ENCODE measurements at regions not wholly inside any gene's neighbourhood (a gene's known extent, or its start where the extent isn't known, plus 50 kb on each side); places are given as distances from the start of the nearest gene placed in this dataset.
A peak's percentile ranks its signal among the peaks of the same experiment; 100 is the strongest.
"Not testable (repeated sequence)": the region's sequence is repeated elsewhere in the genome, so short reads cannot be mapped to it uniquely, and the experiment has no call there.

DNA sequence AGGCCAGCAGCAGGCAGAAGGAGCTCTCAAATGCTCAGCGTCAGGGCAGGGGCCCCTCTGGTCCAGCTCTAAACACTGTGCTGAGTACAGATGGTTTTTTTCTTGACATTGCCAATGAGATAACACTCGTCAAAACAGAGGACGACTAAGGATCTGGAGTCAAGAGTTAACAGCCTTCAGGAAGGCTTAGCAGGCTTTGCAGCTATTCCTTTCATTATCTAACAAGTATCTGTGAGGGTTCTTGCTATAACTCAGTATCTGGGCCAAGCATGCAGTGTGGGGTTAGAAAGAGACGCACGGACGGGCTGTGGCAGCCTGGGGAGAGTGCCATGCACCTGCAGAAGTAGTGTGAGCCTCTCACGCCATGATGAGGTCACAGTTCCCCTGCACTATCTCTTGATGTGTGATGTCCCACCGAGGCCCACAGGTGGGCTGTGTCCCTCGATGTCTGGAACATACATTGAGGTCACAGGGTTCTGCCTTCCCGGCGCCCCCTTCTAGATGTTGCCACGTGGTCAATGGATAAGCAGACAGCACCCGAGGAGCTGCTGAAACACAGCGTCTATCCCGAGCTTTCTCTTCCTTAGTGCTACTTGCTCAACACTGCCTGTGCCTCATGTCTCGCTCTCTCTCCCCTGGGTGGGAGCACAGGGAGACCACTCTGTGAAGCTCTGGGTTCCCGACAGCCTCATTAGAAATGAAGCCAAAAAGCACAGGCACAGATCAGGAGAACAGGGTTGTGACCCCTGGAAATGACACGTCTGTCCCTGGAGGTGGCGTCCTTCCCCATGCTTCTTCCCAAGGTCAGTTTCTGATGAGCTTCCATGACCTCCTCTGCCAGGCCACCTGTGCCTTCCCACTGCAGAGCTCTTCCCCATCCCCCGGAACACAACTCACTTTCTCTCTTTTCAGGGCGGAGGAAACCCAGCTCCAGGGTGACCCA is 85.5 kb upstream of the RPS6KA2 start:
- H3K4me3 ChIP-seq, result no peak overlapping the region
- peaks cover 16% of the 10 kb centered on the region for H3K9me3 ChIP-seq
- H3K4me1 ChIP-seq, result peaks cover 10% of the 10 kb centered on the region
- H3K36me3 ChIP-seq, result no peaks in the 10 kb centered on the region
- no peak overlapping the region for H3K9ac ChIP-seq
- TF ChIP-seq Cebpa-rat (IDR thresholded peaks at IDR 0.05), result no peak
- no peak overlapping the region for H3K4me2 ChIP-seq
- no peaks in the 10 kb centered on the region for H4K20me1 ChIP-seq
- H3K27me3 ChIP-seq, result no peaks in the 10 kb centered on the region
- H3K27ac ChIP-seq, result no peak overlapping the region

GRCh38 chr6:166710084-166710483 is 83.0 kb upstream of the RPS6KA2 start:
- Histone ChIP-seq H3K9me3 (peaks cover 16% of the 10 kb centered on the region), H3K27me3 (no peaks in the 10 kb centered on the region), H3K9ac (no peak overlapping the region), H3K27ac (no peak overlapping the region), H3K36me3 (no peaks in the 10 kb centered on the region), H3K4me1 (peaks cover 10% of the 10 kb centered on the region), H3K4me3 (no peak overlapping the region), H3K4me2 (no peak overlapping the region), H4K20me1 (no peaks in the 10 kb centered on the region)
- no peak for TF ChIP-seq Cebpa-rat (IDR thresholded peaks at IDR 0.05)

DNA sequence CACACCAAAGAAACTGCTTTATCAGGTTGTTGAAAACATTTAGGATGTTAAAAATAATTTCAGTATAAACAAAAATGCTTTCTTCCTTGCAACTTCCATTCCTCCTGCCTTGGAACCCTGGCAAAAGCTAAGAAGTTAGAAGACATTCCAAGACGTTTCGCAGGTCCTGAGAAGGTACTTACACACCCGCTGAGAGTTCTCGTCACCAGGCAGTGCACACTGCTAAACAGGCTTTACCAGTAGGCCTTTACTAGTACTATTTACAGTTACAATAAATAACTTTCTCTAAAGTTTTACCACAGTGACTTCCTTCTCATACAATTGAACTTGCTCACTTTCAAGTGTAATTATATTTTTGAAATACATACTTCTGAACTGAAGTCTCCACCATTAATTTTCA is 81.4 kb upstream of the RPS6KA2 start:
- Histone ChIP-seq H3K27me3 (no peaks in the 10 kb centered on the region), H3K4me2 (no peak overlapping the region), H3K36me3 (no peaks in the 10 kb centered on the region), H3K4me3 (no peak overlapping the region), H3K9me3 (peaks cover 16% of the 10 kb centered on the region), H3K27ac (no peak overlapping the region), H4K20me1 (no peaks in the 10 kb centered on the region), H3K9ac (no peak overlapping the region), H3K4me1 (peaks cover 7% of the 10 kb centered on the region)
- TF ChIP-seq Cebpa-rat (IDR thresholded peaks at IDR 0.05), result no peak

DNA sequence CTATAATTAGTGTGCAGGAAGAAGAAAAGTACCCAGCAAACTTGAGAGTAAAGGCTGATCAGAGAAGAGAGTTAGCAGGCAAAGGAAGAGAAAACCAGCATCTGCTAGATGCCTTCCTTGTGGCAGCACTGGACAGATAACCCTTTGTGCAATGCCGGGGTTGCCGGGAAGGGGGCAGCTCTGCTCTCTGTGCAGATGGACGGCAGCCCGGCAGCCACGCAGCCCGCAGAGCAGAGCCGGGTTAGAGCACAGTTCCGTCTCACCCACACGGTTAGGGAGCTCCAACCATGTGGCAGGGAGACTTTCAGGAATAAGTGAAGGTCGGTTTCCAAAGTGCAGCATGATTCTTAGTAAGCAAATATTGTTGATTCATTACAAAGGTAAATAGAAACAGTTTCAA is 80.0 kb upstream of the RPS6KA2 start:
- H3K36me3 ChIP-seq, result no peaks in the 10 kb centered on the region
- H3K4me3 ChIP-seq, result no peak overlapping the region
- H3K9me3 ChIP-seq, result peaks cover 13% of the 10 kb centered on the region
- no peak overlapping the region for H3K4me2 ChIP-seq
- no peaks in the 10 kb centered on the region for H4K20me1 ChIP-seq
- no peak overlapping the region for H3K27ac ChIP-seq
- H3K9ac ChIP-seq, result no peak overlapping the region
- H3K27me3 ChIP-seq, result no peaks in the 10 kb centered on the region
- no peaks in the 10 kb centered on the region for H3K4me1 ChIP-seq
- TF ChIP-seq Cebpa-rat (IDR thresholded peaks at IDR 0.05), result no peak

DNA sequence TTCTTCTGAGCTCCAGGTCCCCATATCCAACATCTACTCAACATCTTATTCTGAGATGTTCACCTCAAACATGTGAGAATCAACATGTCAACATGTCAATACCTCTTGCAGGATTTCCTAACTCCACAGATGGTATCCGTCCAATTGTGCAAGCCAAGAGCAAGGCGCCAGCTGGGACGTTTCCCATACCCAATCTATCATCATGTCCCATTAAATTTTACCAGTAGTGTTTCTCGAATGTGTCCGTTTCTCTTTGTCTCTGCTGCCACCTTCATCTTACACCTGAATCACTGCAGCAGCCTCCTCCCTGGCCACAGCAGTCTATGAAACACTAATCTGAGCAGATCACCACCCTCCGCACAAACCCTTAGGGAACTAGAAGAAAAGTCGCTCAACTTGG is 78.0 kb upstream of the RPS6KA2 start:
- H3K36me3 ChIP-seq, result no peaks in the 10 kb centered on the region
- no peak for TF ChIP-seq Cebpa-rat (IDR thresholded peaks at IDR 0.05)
- H3K27me3 ChIP-seq, result no peaks in the 10 kb centered on the region
- H3K4me3 ChIP-seq, result no peak overlapping the region
- H4K20me1 ChIP-seq, result no peaks in the 10 kb centered on the region
- no peak overlapping the region for H3K27ac ChIP-seq
- no peak overlapping the region for H3K9ac ChIP-seq
- no peaks in the 10 kb centered on the region for H3K9me3 ChIP-seq
- H3K4me2 ChIP-seq, result no peak overlapping the region
- H3K4me1 ChIP-seq, result peaks cover 8% of the 10 kb centered on the region

DNA sequence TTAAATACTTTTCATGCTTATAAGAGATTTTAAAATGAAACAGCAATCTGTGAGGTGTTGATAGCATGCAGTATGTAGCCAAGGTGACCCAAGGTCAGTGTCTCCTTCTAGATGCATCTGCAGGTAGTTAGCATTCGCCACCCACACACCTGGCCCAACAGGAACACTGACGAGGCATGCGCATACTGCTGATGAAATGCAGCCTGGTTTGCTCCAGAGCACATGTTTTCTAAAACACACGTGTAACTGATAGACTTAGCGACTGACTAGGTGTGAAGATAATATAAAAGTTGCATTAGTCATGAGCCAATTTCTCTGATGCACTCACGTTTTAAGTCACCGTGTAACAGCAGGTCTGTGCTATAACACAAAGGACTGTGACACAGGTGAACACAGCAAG is 77.1 kb upstream of the RPS6KA2 start:
- H3K27ac ChIP-seq, result no peak overlapping the region
- no peak overlapping the region for H3K4me2 ChIP-seq
- no peak overlapping the region for H3K9ac ChIP-seq
- TF ChIP-seq Cebpa-rat (IDR thresholded peaks at IDR 0.05), result no peak
- no peak overlapping the region for H3K4me3 ChIP-seq
- no peaks in the 10 kb centered on the region for H3K9me3 ChIP-seq
- H3K4me1 ChIP-seq, result peaks cover 9% of the 10 kb centered on the region
- H3K36me3 ChIP-seq, result no peaks in the 10 kb centered on the region
- H4K20me1 ChIP-seq, result no peaks in the 10 kb centered on the region
- no peaks in the 10 kb centered on the region for H3K27me3 ChIP-seq

- H3K9ac ChIP-seq, result no peak overlapping the region
- no peaks in the 10 kb centered on the region for H3K27me3 ChIP-seq
- no peak for TF ChIP-seq Cebpa-rat (IDR thresholded peaks at IDR 0.05)
- H3K27ac ChIP-seq, result no peak overlapping the region
- peaks cover 18% of the 10 kb centered on the region for H3K4me1 ChIP-seq
- H3K4me2 ChIP-seq, result no peak overlapping the region
- no peaks in the 10 kb centered on the region for H3K36me3 ChIP-seq
- H4K20me1 ChIP-seq, result no peaks in the 10 kb centered on the region
- no peaks in the 10 kb centered on the region for H3K9me3 ChIP-seq
- no peak overlapping the region for H3K4me3 ChIP-seq
Measured at GRCh38 chr6:166703149-166703710, 76.2 kb upstream of the RPS6KA2 start.

DNA sequence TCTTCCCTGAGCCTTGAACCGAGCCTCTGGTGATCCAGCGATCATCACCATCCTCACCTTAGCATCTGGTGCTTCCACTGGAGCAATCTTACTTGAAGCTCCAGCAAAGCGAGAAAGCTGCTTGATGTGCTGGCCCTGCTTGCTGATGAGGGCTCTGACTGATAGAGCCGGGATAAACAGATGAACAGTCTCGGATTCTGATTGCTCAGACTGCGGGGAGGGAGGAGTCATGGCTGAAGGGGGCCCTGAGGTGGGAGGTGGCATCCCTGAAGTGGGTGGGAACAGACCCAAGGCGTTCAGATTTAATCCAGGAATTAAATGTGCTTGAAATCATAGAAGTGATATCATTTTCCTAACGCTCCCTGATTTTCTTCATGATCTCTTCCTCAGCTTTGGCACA is 74.4 kb upstream of the RPS6KA2 start:
- not testable (repeated sequence) for H3K9me3 ChIP-seq, H3K36me3 ChIP-seq, H3K4me2 ChIP-seq, H4K20me1 ChIP-seq, H3K27me3 ChIP-seq, H3K4me3 ChIP-seq, H3K9ac ChIP-seq, H3K27ac ChIP-seq
- H3K4me1 ChIP-seq, result peaks cover 36% of the 10 kb centered on the region

DNA sequence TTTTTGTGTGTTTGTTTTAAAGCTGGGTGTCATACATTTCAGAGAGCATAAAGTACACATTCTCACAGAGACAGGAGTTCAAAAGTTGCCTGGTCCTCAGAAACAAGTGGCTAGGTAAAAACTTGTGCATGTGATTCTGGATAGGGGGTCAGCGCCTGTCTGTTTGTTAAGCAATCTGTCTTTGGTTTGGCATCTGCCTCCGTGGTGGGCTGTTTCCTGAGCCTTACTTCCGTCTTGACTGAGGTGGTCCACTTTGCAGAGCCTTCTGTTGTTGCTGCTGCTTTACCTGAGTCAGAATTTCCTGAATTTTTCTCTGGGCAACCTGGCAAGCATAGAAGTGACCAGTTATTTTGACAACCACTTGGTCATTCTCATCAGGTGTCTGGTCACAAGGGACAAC is 73.8 kb upstream of the RPS6KA2 start:
- peak overlapping the region; percentile 52 for H3K4me2 ChIP-seq
- not testable (repeated sequence) for H3K27me3 ChIP-seq

GRCh38 chr6:166697113-166697512 is 70.1 kb upstream of the RPS6KA2 start:
- Histone ChIP-seq H3K36me3 (no peaks in the 10 kb centered on the region), H3K4me3 (no peak overlapping the region), H4K20me1 (no peaks in the 10 kb centered on the region), H3K9me3 (no peaks in the 10 kb centered on the region), H3K9ac (no peak overlapping the region), H3K27ac (no peak overlapping the region), H3K27me3 (no peaks in the 10 kb centered on the region), H3K4me1 (peaks cover 51% of the 10 kb centered on the region), H3K4me2 (peak overlapping the region; percentile 83)
- no peak for TF ChIP-seq Cebpa-rat (IDR thresholded peaks at IDR 0.05)

More for the DNA sequence above, 73.8 kb upstream of the RPS6KA2 start:
- not testable (repeated sequence) for H3K9me3 ChIP-seq, H4K20me1 ChIP-seq, H3K36me3 ChIP-seq, H3K9ac ChIP-seq, H3K4me3 ChIP-seq, H3K27ac ChIP-seq
- peaks cover 42% of the 10 kb centered on the region for H3K4me1 ChIP-seq

All from BLaER1 (cell line).